ENCODE measurements at regions not wholly inside any gene's neighbourhood (a gene's known extent, or its start where the extent isn't known, plus 50 kb on each side); places are given as distances from the start of the nearest gene placed in this dataset.

DNA sequence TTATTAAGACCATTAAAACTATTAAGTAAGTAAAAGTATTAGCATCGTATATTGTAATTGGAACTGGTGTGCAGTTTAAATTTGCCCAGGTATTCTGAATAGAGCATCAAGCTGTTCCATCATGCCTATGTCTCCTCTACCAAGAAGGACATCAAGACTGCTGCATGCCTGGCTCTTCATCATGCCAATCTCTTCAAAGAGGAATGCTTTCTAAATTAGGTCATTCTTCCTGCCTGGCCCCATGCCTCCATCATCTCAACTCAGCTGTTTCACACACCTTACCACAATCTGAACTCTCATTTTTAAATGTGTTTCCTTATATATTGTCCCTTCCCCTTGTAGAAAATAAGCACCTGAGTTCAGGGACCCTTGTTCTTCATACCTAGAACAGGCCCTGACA lies 270.5 kb upstream of the PPARGC1A start:
- Mint-ChIP-seq H3K36me3 (ENCODE audit: low read depth) (no peaks in the 10 kb centered on the region), H3K4me1 (no peaks in the 10 kb centered on the region), H3K9me3 (no peaks in the 10 kb centered on the region), H3K27ac (no peak overlapping the region), H3K4me3 (no peak overlapping the region), H3K27me3 (no peaks in the 10 kb centered on the region)
- no peak for DNase-seq
- ChIA-PET POLR2A (no interaction called here), CTCF (no interaction called here)

DNA sequence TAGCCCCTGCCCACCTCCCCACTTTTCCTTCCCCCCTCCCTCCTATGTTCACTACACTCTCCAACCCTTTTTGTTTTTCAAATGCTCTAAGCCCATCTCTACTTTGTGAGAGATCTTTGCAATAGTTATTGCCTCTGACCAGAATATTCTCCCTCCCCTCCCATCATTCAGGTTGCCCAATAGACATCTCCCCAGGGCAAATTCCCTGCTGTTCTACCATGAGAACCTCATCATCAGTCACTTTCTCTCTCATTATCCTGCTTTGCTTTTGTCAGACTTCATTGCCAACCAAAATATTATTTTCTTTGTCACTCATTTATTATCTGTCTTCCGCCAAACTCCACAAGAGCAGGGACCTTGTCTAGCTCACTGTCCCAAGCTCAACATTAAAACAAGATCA lies 268.2 kb upstream of the PPARGC1A start:
- DNase-seq = no peak
- no peak overlapping the region for H3K4me3 Mint-ChIP-seq
- H3K36me3 Mint-ChIP-seq (ENCODE audit: low read depth) = no peaks in the 10 kb centered on the region
- H3K27me3 Mint-ChIP-seq = no peaks in the 10 kb centered on the region
- POLR2A ChIA-PET = no interaction called here
- CTCF ChIA-PET = no interaction called here
- no peaks in the 10 kb centered on the region for H3K9me3 Mint-ChIP-seq
- H3K4me1 Mint-ChIP-seq = no peaks in the 10 kb centered on the region
- no peak overlapping the region for H3K27ac Mint-ChIP-seq

DNA sequence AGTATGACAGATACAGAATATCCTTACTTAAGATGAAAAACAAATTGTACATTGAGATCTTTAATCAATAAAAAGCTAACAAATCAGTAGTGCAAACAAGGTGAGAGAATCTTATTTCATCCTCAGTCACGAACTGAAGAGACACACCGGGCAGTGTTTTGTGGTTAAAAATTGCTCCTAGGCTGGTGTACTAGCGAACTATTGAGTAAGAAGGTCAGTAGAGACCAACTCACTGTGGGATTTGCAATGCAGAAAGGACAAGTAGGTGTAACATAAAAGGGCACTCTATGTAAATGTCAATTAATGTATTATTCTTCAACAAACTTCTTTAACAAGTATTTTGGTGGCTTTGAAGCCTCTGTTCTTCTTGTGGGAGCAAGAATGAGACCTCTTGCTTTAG lies 260.2 kb upstream of the PPARGC1A start:
- CTCF ChIA-PET = no interaction called here
- Mint-ChIP-seq H3K4me3 (no peak overlapping the region), H3K27me3 (no peaks in the 10 kb centered on the region), H3K9me3 (no peaks in the 10 kb centered on the region), H3K36me3 (ENCODE audit: low read depth) (no peaks in the 10 kb centered on the region), H3K27ac (no peak overlapping the region), H3K4me1 (no peaks in the 10 kb centered on the region)
- POLR2A ChIA-PET = no interaction called here
- no peak for DNase-seq

DNA sequence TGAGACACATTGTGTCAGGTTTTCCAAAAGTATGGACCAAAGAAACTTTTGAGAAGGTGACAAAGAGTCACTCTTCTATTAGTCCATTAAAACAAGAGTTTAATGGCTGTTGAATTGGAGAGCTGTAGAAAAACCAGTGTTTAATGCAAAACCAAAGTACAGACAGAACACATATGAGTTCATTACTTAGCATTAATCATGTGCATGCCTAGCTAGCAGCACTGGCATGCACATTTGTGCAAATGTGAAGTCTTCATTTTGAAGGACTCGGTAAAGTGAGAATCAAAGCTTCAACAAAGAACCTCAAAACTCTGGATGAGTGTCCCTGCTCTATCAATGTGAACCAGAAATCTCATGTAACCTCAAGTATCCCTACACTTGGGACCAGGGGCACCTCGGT lies 256.3 kb upstream of the PPARGC1A start:
- Mint-ChIP-seq H3K27ac (no peak overlapping the region), H3K4me1 (no peaks in the 10 kb centered on the region), H3K9me3 (no peaks in the 10 kb centered on the region), H3K4me3 (no peak overlapping the region), H3K36me3 (ENCODE audit: low read depth) (no peaks in the 10 kb centered on the region), H3K27me3 (no peaks in the 10 kb centered on the region)
- POLR2A ChIA-PET = no interaction called here
- CTCF ChIA-PET = interaction anchor here (0.5 kb wide), 1 partner anchor 1741 kb away, joined by 3 read pairs; no protein-coding TSS in a partner anchor
- DNase-seq = no peak

DNA sequence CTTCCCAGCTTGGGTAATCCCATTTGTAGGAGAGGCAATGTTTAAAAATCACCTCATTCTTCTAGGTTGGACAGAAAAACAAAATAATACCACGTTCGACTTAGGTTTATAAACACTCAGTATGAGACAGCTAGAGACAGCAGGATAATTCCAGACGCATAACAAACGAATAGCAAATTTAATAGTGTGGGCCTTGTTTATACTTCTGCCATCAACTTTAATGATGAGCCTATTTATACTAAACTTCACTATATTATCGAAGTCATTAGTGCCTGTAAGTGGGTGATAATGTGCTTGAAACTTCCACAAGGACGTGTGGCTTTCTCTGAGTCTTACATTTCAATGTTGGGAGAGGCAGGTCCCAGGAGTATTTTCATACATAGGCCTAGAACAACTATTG lies 255.7 kb upstream of the PPARGC1A start:
- Mint-ChIP-seq H3K4me1 (no peaks in the 10 kb centered on the region), H3K27me3 (no peaks in the 10 kb centered on the region), H3K27ac (no peak overlapping the region), H3K9me3 (no peaks in the 10 kb centered on the region), H3K36me3 (ENCODE audit: low read depth) (no peaks in the 10 kb centered on the region), H3K4me3 (no peak overlapping the region)
- POLR2A ChIA-PET = no interaction called here
- CTCF ChIA-PET = interaction anchor here (0.5 kb wide), 1 partner anchor 1740 kb away, joined by 3 read pairs; no protein-coding TSS in a partner anchor
- no peak for DNase-seq

DNA sequence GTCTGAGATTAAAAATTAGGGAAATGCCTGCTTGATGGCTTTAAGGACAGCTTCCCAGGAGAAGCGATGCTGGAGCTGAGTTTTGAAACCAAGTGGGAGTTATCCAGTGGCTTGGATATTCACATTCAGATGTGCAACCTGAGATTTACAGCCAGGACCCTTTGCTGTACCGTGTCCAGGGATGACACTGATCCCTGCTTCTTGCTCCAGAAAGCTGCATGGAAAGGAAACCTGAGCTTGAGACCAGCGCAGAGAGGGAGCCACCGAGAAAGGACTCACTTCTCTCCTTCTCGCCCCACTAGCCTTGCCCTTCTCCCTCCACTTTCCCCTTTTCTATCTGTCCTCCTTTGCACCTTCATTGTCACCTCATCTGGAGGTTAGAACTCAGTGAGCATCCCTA lies 254.5 kb upstream of the PPARGC1A start:
- DNase-seq = no peak
- CTCF ChIA-PET = interaction anchor here (1.1 kb wide), 1 partner anchor 8 kb away, joined by 3 read pairs; no protein-coding TSS in a partner anchor
- Mint-ChIP-seq H3K27me3 (no peaks in the 10 kb centered on the region), H3K4me3 (no peak overlapping the region), H3K4me1 (no peaks in the 10 kb centered on the region), H3K36me3 (ENCODE audit: low read depth) (no peaks in the 10 kb centered on the region), H3K27ac (no peak overlapping the region), H3K9me3 (no peaks in the 10 kb centered on the region)
- POLR2A ChIA-PET = no interaction called here

DNA sequence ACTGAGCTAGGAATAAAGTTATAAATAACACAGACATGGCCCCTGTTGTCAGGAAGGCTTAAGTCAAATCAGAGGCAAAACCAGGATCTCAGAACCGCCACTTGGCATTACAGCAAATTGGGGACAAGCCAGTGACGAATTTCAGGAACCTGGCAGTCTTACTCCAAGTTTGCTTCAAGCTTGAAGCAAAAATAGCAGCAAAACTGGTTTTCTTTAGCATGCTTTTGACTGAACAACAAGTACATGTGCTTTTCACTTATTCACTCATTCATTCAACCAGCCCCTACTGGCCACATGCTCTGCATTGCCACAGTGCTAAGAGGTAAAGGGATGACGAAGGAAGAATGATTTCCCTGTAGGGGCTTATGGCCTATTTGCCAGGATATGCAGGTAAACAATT lies 253.9 kb upstream of the PPARGC1A start:
- Mint-ChIP-seq H3K4me3 (no peak overlapping the region), H3K27me3 (no peaks in the 10 kb centered on the region), H3K27ac (no peak overlapping the region), H3K36me3 (ENCODE audit: low read depth) (no peaks in the 10 kb centered on the region), H3K9me3 (no peaks in the 10 kb centered on the region), H3K4me1 (no peaks in the 10 kb centered on the region)
- CTCF ChIA-PET = interaction anchor here (1.1 kb wide), 1 partner anchor 8 kb away, joined by 3 read pairs; no protein-coding TSS in a partner anchor
- POLR2A ChIA-PET = no interaction called here
- DNase-seq = no peak

DNA sequence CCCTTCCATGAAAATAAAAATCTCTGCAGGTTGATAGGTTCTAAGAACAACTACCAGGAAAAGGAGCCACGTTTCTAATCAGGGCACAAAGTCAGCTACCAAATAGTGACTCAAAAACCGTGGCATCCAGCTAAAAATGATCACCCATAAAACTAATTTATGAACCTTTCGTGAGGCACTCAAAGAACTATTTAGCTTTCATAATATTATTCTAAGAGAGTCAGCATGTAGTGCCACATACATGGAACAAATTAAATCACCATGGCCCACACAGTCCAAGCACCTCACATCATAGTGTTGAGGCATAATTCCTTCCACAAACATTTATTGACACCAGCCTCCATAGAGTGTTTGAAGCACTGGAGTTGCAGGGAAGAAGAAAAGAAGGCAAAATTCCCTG lies 252.0 kb upstream of the PPARGC1A start:
- Mint-ChIP-seq H3K27ac (no peak overlapping the region), H3K27me3 (no peaks in the 10 kb centered on the region), H3K36me3 (ENCODE audit: low read depth) (no peaks in the 10 kb centered on the region), H3K4me1 (no peaks in the 10 kb centered on the region), H3K4me3 (no peak overlapping the region), H3K9me3 (peaks cover 2% of the 10 kb centered on the region)
- DNase-seq = no peak
- ChIA-PET POLR2A (no interaction called here), CTCF (interaction anchor here (1.1 kb wide), 1 partner anchor 25 kb away, joined by 3 read pairs; no protein-coding TSS in a partner anchor)

DNA sequence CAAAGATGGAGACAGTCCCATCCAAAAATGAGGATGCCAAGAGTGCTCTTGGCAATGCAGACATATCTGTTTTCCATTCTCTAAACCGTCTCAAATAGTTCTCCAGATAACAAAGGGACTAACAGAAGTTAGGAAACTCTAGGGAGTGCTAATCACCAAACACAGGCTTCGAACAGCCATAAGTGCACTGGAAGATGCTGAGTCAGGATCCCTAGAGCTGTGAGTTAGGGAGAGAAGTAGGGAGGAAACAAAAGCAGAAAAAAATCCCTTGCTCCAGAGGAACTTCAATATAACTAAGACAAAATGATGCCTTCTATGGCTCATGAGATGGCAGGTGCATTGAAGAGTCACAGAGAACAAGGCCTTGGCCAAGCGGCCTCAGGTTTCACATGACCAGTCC lies 251.0 kb upstream of the PPARGC1A start:
- no peaks in the 10 kb centered on the region for H3K36me3 Mint-ChIP-seq (ENCODE audit: low read depth)
- no peak for DNase-seq
- peaks cover 2% of the 10 kb centered on the region for H3K9me3 Mint-ChIP-seq
- ChIA-PET POLR2A (no interaction called here), CTCF (no interaction called here)
- H3K4me1 Mint-ChIP-seq = no peaks in the 10 kb centered on the region
- H3K27me3 Mint-ChIP-seq = no peaks in the 10 kb centered on the region
- no peak overlapping the region for H3K27ac Mint-ChIP-seq
- H3K4me3 Mint-ChIP-seq = no peak overlapping the region

DNA sequence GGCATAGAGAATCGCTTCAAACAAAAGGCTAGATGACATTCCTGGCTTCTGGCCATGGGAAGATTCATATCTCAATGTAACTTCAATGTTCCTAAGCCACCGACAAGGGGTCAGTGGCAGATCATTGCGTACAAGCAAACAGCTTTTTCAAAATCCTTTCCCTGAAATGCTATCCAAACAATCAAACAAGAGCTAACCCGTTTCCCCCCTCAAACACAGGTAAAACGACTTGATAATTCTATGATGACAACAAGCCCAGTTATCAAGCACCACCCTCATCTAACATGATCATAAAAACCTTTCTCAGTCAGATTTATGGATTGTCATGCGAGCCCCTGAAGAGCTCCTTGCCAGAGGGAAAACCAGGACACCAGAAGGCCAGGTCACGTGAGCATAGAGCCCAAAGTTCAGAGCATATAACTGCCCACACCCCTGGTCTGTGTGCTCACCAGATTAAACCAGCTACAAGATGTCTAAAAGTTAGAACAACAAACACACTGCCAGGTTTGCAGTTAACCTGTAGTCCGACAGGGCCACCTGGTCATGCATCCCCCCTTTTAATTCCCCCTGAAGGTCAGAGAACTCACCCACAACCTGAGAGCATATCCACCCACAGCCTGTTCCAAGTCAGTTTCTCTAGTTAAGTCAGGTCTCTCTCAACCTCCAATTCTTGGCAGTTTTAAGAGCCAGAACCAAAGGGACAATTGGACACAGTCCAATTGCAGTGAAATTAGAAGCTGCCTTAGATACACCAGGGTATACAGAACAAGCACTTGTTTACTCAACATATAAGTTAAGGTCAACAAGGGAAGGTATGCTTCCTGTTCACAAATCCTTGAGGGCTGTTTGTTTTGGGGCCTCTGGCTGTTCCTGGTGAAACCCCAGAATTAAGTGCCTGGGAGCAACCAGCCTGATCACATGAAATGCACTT lies 248.1 kb upstream of the PPARGC1A start:
- Mint-ChIP-seq H3K4me3 (no peak overlapping the region), H3K27ac (no peak overlapping the region), H3K4me1 (no peaks in the 10 kb centered on the region), H3K27me3 (no peaks in the 10 kb centered on the region), H3K36me3 (ENCODE audit: low read depth) (no peaks in the 10 kb centered on the region), H3K9me3 (peaks cover 2% of the 10 kb centered on the region)
- ChIA-PET POLR2A (no interaction called here), CTCF (no interaction called here)
- DNase-seq = no peak

DNA sequence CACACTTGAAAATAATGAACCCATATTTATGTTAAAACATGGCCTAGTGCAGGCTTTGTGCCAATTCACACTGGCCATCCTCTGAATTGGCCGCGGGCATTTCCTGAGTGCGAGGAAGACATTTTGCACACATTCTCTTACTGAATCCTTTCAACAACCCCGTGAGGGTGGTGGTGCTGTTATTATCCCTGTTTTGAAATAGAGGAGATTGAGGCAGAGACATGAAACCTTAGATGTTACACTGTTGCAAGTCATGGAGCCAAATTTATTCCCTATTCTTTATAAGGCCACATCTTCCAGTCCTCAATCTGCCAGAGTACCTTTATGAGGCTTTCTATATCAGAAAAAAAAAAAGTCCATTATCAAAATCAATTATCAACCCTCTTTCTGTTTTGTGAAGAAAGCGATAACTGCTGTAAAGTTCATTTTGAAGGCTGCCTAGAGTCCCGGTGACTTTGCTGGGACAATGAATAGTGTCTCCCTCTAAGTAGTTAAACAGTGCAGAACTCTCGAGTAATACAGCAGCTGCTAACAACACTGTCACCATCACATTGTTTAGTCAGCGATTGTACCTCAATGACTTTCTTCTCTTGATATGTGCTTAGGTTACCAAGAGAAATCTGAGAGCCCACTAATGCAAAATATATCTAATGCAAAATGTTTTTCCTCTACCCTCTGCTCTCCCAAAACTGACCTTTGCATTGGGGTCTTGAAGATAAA lies 242.3 kb upstream of the PPARGC1A start:
- no peak overlapping the region for H3K27ac Mint-ChIP-seq
- no peaks in the 10 kb centered on the region for H3K36me3 Mint-ChIP-seq (ENCODE audit: low read depth)
- H3K4me1 Mint-ChIP-seq = no peaks in the 10 kb centered on the region
- H3K27me3 Mint-ChIP-seq = no peaks in the 10 kb centered on the region
- ChIA-PET CTCF (no interaction called here), POLR2A (no interaction called here)
- no peak overlapping the region for H3K4me3 Mint-ChIP-seq
- H3K9me3 Mint-ChIP-seq = peaks cover 6% of the 10 kb centered on the region
- no peak for DNase-seq

DNA sequence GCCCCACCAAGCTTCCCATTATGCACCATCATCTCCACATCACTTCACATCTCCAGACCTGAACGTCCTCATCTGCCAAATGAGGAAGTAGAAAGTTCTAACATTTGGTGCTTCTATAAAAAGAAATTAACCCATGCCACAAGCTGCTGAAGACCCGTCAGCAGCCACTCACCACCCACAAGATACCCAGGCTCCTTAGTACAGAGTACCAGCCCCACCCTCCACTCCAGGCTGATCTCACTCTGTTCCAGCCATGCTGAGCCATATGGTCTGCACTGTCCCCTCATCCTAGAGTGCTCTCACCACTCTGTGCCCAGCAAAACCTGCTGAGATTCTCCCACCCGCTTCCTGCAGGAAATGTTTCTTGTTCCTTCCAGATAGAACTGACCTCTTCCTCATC lies 240.8 kb upstream of the PPARGC1A start:
- H3K9me3 Mint-ChIP-seq = peaks cover 6% of the 10 kb centered on the region
- no peak overlapping the region for H3K4me3 Mint-ChIP-seq
- no peak overlapping the region for H3K27ac Mint-ChIP-seq
- no peaks in the 10 kb centered on the region for H3K36me3 Mint-ChIP-seq (ENCODE audit: low read depth)
- CTCF ChIA-PET = no interaction called here
- no peak for DNase-seq
- no peaks in the 10 kb centered on the region for H3K4me1 Mint-ChIP-seq
- POLR2A ChIA-PET = no interaction called here
- no peaks in the 10 kb centered on the region for H3K27me3 Mint-ChIP-seq

DNA sequence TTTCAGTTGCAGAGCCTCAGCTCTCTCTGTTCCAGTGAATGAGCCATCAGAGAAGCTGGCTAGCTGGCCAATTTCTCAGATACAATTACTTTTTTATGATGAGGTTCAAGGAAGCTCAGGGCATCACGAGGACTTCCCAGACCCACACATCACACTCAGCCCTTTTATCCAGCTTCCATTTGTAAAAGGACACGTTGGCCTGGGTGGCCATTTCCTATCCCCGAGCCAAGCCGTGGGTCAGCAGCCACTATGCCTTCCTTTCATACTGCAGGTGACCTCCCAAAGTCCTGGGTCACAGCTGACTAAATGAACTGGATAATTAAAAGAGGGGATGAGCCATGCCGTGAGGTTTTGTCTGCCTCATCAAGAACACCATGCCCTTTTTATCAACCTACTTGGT lies 236.9 kb upstream of the PPARGC1A start:
- POLR2A ChIA-PET = no interaction called here
- Mint-ChIP-seq H3K36me3 (ENCODE audit: low read depth) (no peaks in the 10 kb centered on the region), H3K9me3 (peaks cover 6% of the 10 kb centered on the region), H3K27me3 (no peaks in the 10 kb centered on the region), H3K4me1 (no peaks in the 10 kb centered on the region), H3K27ac (no peak overlapping the region), H3K4me3 (no peak overlapping the region)
- CTCF ChIA-PET = no interaction called here
- DNase-seq = no peak
